IMR-90 (cell line): ENCODE measurements at regions not wholly inside any gene's neighbourhood (a gene's known extent, or its start where the extent isn't known, plus 50 kb on each side); places are given as distances from the start of the nearest gene placed in this dataset.

Experiments used
- ATAC-seq: fragments of 200-7000 bp; cut with Tn5 transposase; 2 replicates; pipeline ENCODE4 v1.9.1; 2020; ENCODE audit warnings: low read depth, mild to moderate bottlenecking, moderate library complexity
- BruUV-seq: library from RNA; stranded (reverse); fragments of 400-500 nt; replicated peaks from 2 replicates; lab custom pipeline; 2021; lab: Mats Ljungman, UMichigan
- CTCF ChIA-PET: fragments of 300-600 bp; formaldehyde crosslinking; extraction: SDS; loops from one replicate; lab custom pipeline; 2021; ENCODE audit warnings: antibody characterized with exemption; lab: Yijun Ruan, JAX
- POLR2A ChIA-PET: fragments of 300-600 bp; sonication (Branson Sonifier 250); formaldehyde crosslinking; loops from one replicate; lab custom pipeline; 2022; ENCODE audit warnings: antibody characterized with exemption; ENCODE audit not compliant: unreplicated experiment; lab: Charles Lee
- DNase-seq: peaks from one replicate; pipeline ENCODE4 v3.0.0; 2013
- H2AFZ ChIP-seq: replicated peaks from 2 replicates; pipeline ENCODE3; 2013; ENCODE audit warnings: low read length, mild to moderate bottlenecking; ENCODE audit not compliant: poor library complexity
- H2AK5ac ChIP-seq: 2 replicates; pipeline ENCODE4 v1.6.1; 2013; ENCODE audit warnings: low read depth, low read length, inconsistent platforms
- H2AK9ac ChIP-seq: replicated peaks from 2 replicates; pipeline ENCODE3; 2013; ENCODE audit warnings: mild to moderate bottlenecking, low read depth, low read length, moderate library complexity; ENCODE audit not compliant: poor library complexity
- H2BK120ac ChIP-seq: 2 replicates; pipeline ENCODE4 v1.6.1; 2013; ENCODE audit warnings: low read depth, low read length, inconsistent platforms
- H2BK15ac ChIP-seq: 3 replicates; pipeline ENCODE4 v1.6.1; 2013; ENCODE audit warnings: low read depth, low read length, inconsistent platforms
- H2BK20ac ChIP-seq: 2 replicates; pipeline ENCODE4 v1.6.1; 2013; ENCODE audit warnings: low read depth, mild to moderate bottlenecking, inconsistent platforms, low read length, moderate library complexity
- H2BK5ac ChIP-seq: 2 replicates; pipeline ENCODE4 v1.6.1; 2013; ENCODE audit warnings: mild to moderate bottlenecking, low read depth, low read length, inconsistent platforms; ENCODE audit not compliant: poor library complexity, severe bottlenecking
- H3K14ac ChIP-seq: replicated peaks from 2 replicates; pipeline ENCODE4 v1.6.1; 2013; ENCODE audit warnings: low read depth, low read length, inconsistent platforms
- H3K18ac ChIP-seq: 2 replicates; pipeline ENCODE4 v1.6.1; 2013; ENCODE audit warnings: low read depth, low read length, control low read depth
- H3K23ac ChIP-seq: 2 replicates; pipeline ENCODE4 v1.6.1; 2013; ENCODE audit warnings: low read depth, low read length, inconsistent platforms
- H3K27ac ChIP-seq: 2 replicates; pipeline ENCODE4 v1.5.1; 2013; ENCODE audit warnings: mild to moderate bottlenecking, control low read depth, low read length; ENCODE audit not compliant: insufficient read depth
- H3K27me3 ChIP-seq: 2 replicates; pipeline ENCODE4 v1.6.1; 2013; ENCODE audit warnings: low read length; ENCODE audit not compliant: control insufficient read depth, insufficient read depth
- H3K36me3 ChIP-seq: 2 replicates; pipeline ENCODE4 v1.6.1; 2013; ENCODE audit warnings: low read length, mixed read lengths; ENCODE audit not compliant: control insufficient read depth, insufficient read depth
- H3K4ac ChIP-seq: 2 replicates; pipeline ENCODE4 v1.6.1; 2013; ENCODE audit warnings: low read depth, low read length, inconsistent platforms
- H3K4me1 ChIP-seq: 2 replicates; pipeline ENCODE4 v1.6.1; 2013; ENCODE audit warnings: low read length, mixed read lengths; ENCODE audit not compliant: control insufficient read depth, insufficient read depth
- H3K4me2 ChIP-seq: 2 replicates; pipeline ENCODE4 v1.6.1; 2013; ENCODE audit warnings: low read depth, mild to moderate bottlenecking, control low read depth, low read length, moderate library complexity
- H3K4me3 ChIP-seq: 2 replicates; pipeline ENCODE4 v1.5.1; 2013; ENCODE audit warnings: low read depth, mild to moderate bottlenecking, control low read depth, low read length, moderate library complexity; ENCODE audit not compliant: insufficient read depth
- H3K56ac ChIP-seq: 2 replicates; pipeline ENCODE4 v1.6.1; 2013; ENCODE audit warnings: low read length, inconsistent platforms; ENCODE audit not compliant: insufficient read depth; ENCODE audit errors: extremely low read depth
- H3K79me1 ChIP-seq, 2 experiments: 2 replicates each; pipeline ENCODE4 v1.6.1; 2013; ENCODE audit warnings: low read length in 2 of 2, inconsistent platforms in 1 of 2, low read depth in 1 of 2
- H3K9ac ChIP-seq: 2 replicates; pipeline ENCODE4 v1.6.1; 2013; ENCODE audit warnings: low read depth, low read length, control low read depth
- H3K9me1 ChIP-seq: 2 replicates; pipeline ENCODE4 v1.6.1; 2013; ENCODE audit warnings: low read length, inconsistent platforms; ENCODE audit not compliant: insufficient read depth
- H3K9me3 ChIP-seq: 2 replicates; pipeline ENCODE4 v1.6.1; 2013; ENCODE audit warnings: low read length; ENCODE audit not compliant: control insufficient read depth, insufficient read depth
- H4K20me1 ChIP-seq: 2 replicates; pipeline ENCODE4 v1.6.1; 2013; ENCODE audit warnings: low read length, inconsistent platforms; ENCODE audit not compliant: insufficient read depth
- H4K5ac ChIP-seq: 2 replicates; pipeline ENCODE4 v1.6.1; 2013; ENCODE audit warnings: mild to moderate bottlenecking, low read depth, low read length, control low read depth
- H4K8ac ChIP-seq, 2 experiments: 2 replicates each; pipeline ENCODE4 v1.6.1; 2013; ENCODE audit warnings: low read depth in 2 of 2, low read length in 2 of 2, control low read depth in 1 of 2, inconsistent platforms in 1 of 2
- H4K91ac ChIP-seq: 2 replicates; pipeline ENCODE4 v1.6.1; 2013; ENCODE audit warnings: low read depth, low read length, inconsistent platforms; ENCODE audit not compliant: insufficient read depth
- CEBPB ChIP-seq: IDR thresholded peaks from 2 replicates; pipeline ENCODE4 v1.6.1; 2012; ENCODE audit warnings: low read depth, low read length, improper control_type of control experiment
- CTCF ChIP-seq: conservative IDR thresholded peaks from 2 replicates; pipeline ENCODE4 v1.5.1; 2012; ENCODE audit warnings: mild to moderate bottlenecking, low read depth, low read length, improper control_type of control experiment
- POLR2A ChIP-seq: IDR thresholded peaks from 2 replicates; pipeline ENCODE4 v1.6.1; 2012; ENCODE audit warnings: mild to moderate bottlenecking, low read depth, low read length
- RAD21 ChIP-seq: IDR thresholded peaks from 2 replicates; pipeline ENCODE4 v1.6.1; 2012; ENCODE audit warnings: low read length, improper control_type of control experiment
- USF2 ChIP-seq: fragments of 150-350 bp; IDR thresholded peaks from 2 replicates; pipeline ENCODE4 v1.6.1; 2017; ENCODE audit warnings: mild to moderate bottlenecking, antibody characterized with exemption, low read length, low read depth
- WGBS, 2 experiments: methylation state at CpG; one replicate each; pipeline versions ENCODE4 v1.1.5 to v1.1.7; 2013; ENCODE audit warnings: missing lambda C conversion rate in 2 of 2; ENCODE audit not compliant: insufficient read length in 1 of 2; ENCODE audit errors: extremely low coverage in 2 of 2; 5-methylcytosine and 5-hydroxymethylcytosine counted together
- dilution Hi-C: fragments of 300-500 bp; cut with HindIII; formaldehyde crosslinking; loops from one replicate; pipeline ENCODE4 v1.14.3; 2018; ENCODE audit warnings: low sequenced_read_pairs; ENCODE audit not compliant: unreplicated experiment
- in situ Hi-C: fragments of 300-500 bp; cut with MboI; formaldehyde crosslinking; loops from 3 replicates; pipeline ENCODE4 v1.14.3; 2019; ENCODE audit warnings: low sequenced_read_pairs, inconsistent platforms, mixed read lengths
- intact Hi-C: fragments of 100-400 bp; cut with micrococcal nuclease; formaldehyde crosslinking; loops from 2 replicates; pipeline ENCODE4 v1.10.0; 2022

GRCh38 chr14:41343857-41344256 lies 262.8 kb upstream of the LRFN5 start:
- Histone ChIP-seq H3K36me3 (no peaks in the 10 kb centered on the region), H2BK20ac (no peak overlapping the region), H3K23ac (no peak overlapping the region), H2AK9ac (no peak overlapping the region), H2BK5ac (no peak overlapping the region), H2AK5ac (no peak overlapping the region), H3K4me2 (no peak overlapping the region), H3K4me1 (no peaks in the 10 kb centered on the region), H3K9me1 (no peaks in the 10 kb centered on the region), H3K79me1 (no peaks in the 10 kb centered on the region), H3K9me3 (peaks cover 2% of the 10 kb centered on the region), H3K9ac (no peak overlapping the region), H3K4me3 (no peak overlapping the region), H4K8ac (no peak overlapping the region), H4K20me1 (no peaks in the 10 kb centered on the region), H3K27ac (no peak overlapping the region), H3K14ac (no peak overlapping the region), H3K27me3 (no peaks in the 10 kb centered on the region), H2AFZ (no peak overlapping the region), H3K18ac (no peak overlapping the region), H4K91ac (no peak overlapping the region), H3K4ac (no peak overlapping the region), H4K5ac (no peak overlapping the region), H3K56ac (no peak overlapping the region), H2BK15ac (no peak overlapping the region), H2BK120ac (no peak overlapping the region)
- ATAC-seq = no peak
- dilution Hi-C loops = no loop called here
- no TSS peak for BruUV-seq
- WGBS, 2 experiments = no CpG with 5 or more reads among the region's 4 CpGs
- in situ Hi-C loops = no loop called here
- TF ChIP-seq CTCF = no peak
- TF ChIP-seq USF2 = no peak
- no peak for TF ChIP-seq CEBPB
- no peak for TF ChIP-seq RAD21
- TF ChIP-seq POLR2A = no peak
- intact Hi-C loops = no loop called here
- CTCF ChIA-PET = no interaction called here
- POLR2A ChIA-PET = no interaction called here
- no peak for DNase-seq
